C4-2B (cell line): ENCODE measurements at regions not wholly inside any gene's neighbourhood (a gene's known extent, or its start where the extent isn't known, plus 50 kb on each side); places are given as distances from the start of the nearest gene placed in this dataset.

Experiments
- CTCF ChIP-seq: fragments of 450-650 bp; conservative IDR thresholded peaks from 2 replicates; pipeline ENCODE4 v1.5.1; 2017; ENCODE audit warnings: mild to moderate bottlenecking
- ZFX ChIP-seq: fragments of 450-650 bp; IDR thresholded peaks from 2 replicates; pipeline ENCODE4 v1.6.1; 2017

DNA sequence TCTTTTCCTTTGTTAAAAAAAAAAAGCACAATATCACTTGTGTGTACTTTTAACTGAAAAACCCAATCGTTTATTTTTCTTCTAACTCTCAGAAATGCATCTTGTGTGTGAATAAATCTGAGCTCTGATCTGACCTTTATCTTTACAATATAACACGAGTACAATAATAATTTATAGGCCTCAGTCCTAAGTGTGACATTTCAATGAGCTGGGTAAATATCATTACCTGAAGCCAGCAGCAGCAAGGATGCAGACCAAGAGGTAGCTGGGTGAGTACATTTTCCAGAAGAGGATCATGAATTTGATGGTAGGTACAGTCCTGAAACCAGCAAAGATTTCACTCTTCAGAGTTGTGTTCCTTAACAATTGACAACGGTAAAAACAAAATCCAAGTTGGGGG lies 264.0 kb upstream of the KIF2A start:
- TF ChIP-seq CTCF, result no peak
- no peak for TF ChIP-seq ZFX
